Breast epithelium (tissue), 4 donors: ENCODE measurements at regions not wholly inside any gene's neighbourhood (a gene's known extent, or its start where the extent isn't known, plus 50 kb on each side); places are given as distances from the start of the nearest gene placed in this dataset.

Experiments
- DNase-seq, 2 donors: peaks; one replicate each; pipeline ENCODE4 v3.0.0-alpha.2; 2019; ENCODE audit warnings: low spot score in 2 of 2
- H3K27ac ChIP-seq, 2 donors: fragments of 200-600 bp; sonication (generic) in 1 of 2; one replicate each; pipeline ENCODE4 v1.5.1; 2016 to 2019; ENCODE audit warnings: mild to moderate bottlenecking in 1 of 2
- H3K27me3 ChIP-seq, 2 donors: fragments of 200-600 bp; sonication (generic) in 1 of 2; one replicate each; pipeline versions ENCODE4 v1.5.1 to v1.6.0; 2017 to 2019; ENCODE audit warnings: control low read depth in 1 of 2, mild to moderate bottlenecking in 1 of 2
- H3K36me3 ChIP-seq: fragments of 200-600 bp; one replicate; pipeline ENCODE4 v1.5.1; 2019
- H3K4me1 ChIP-seq, 2 donors: fragments of 200-600 bp; sonication (generic); one replicate each; pipeline ENCODE4 v1.5.1; 2016 to 2019; ENCODE audit warnings: control low read depth in 1 of 2
- H3K4me3 ChIP-seq, 3 donors: fragments of 200-600 bp; sonication (generic); 1 replicate in 2 of 3; 2 replicates in 1 of 3; pipeline ENCODE4 v1.5.1; 2016 to 2019; ENCODE audit warnings: mild to moderate bottlenecking in 3 of 3, moderate library complexity in 2 of 3
- H3K9me3 ChIP-seq, 2 donors: fragments of 200-600 bp; sonication (generic) in 1 of 2; one replicate each; pipeline ENCODE4 v1.5.1; 2016 to 2019; ENCODE audit warnings: control low read depth in 1 of 2
- CTCF ChIP-seq, 3 donors: fragments of 450-650 bp; IDR thresholded peaks; one replicate each; pipeline ENCODE4 v1.5.1; 2016 to 2017; ENCODE audit warnings: antibody characterized with exemption in 3 of 3, mild to moderate bottlenecking in 3 of 3, moderate library complexity in 3 of 3
- POLR2A ChIP-seq: fragments of 450-650 bp; IDR thresholded peaks from one replicate; pipeline ENCODE4 v1.6.1; 2016; ENCODE audit warnings: antibody characterized with exemption, mild to moderate bottlenecking, moderate library complexity
- POLR2AphosphoS5 ChIP-seq, 3 donors: sonication (generic); formaldehyde crosslinking; IDR thresholded peaks; one replicate each; pipeline ENCODE4 v1.6.1; 2017; ENCODE audit warnings: antibody characterized with exemption in 3 of 3
- intact Hi-C: fragments of 100-400 bp; cut with DNase I; formaldehyde crosslinking; loops from one replicate; pipeline ENCODE4 v1.15.1; 2023; ENCODE audit warnings: low total_unique reads

- Histone ChIP-seq H3K9me3 (no peaks in the 10 kb centered on the region), H3K4me3 (no peak overlapping the region), H3K27me3 (no peaks in the 10 kb centered on the region), H3K4me1 (no peaks in the 10 kb centered on the region), H3K27ac (no peak overlapping the region), H3K36me3 (no peaks in the 10 kb centered on the region)
- no peak for DNase-seq
- no peak for TF ChIP-seq POLR2A
- no peak for TF ChIP-seq CTCF (IDR thresholded peaks at IDR 0.05)
- no peak for TF ChIP-seq POLR2AphosphoS5 (IDR thresholded peaks at IDR 0.05)
- intact Hi-C loops, result no loop called here
These were observed 339.7 kb upstream of the FLRT2 start for GRCh38 chr14:85190251-85190650.

GRCh38 chr14:85191986-85192385 is 338.0 kb upstream of the FLRT2 start:
- TF ChIP-seq POLR2A (no peak), POLR2AphosphoS5 (IDR thresholded peaks at IDR 0.05) (no peak), CTCF (IDR thresholded peaks at IDR 0.05) (no peak)
- no peaks in the 10 kb centered on the region for H3K36me3 ChIP-seq
- H3K27me3 ChIP-seq, result no peaks in the 10 kb centered on the region
- H3K9me3 ChIP-seq, result no peaks in the 10 kb centered on the region
- intact Hi-C loops, result no loop called here
- H3K4me1 ChIP-seq, result no peaks in the 10 kb centered on the region
- no peak for DNase-seq
- no peak overlapping the region for H3K4me3 ChIP-seq
- no peak overlapping the region for H3K27ac ChIP-seq

GRCh38 chr14:85195872-85196477 is 334.0 kb upstream of the FLRT2 start:
- intact Hi-C loops, result no loop called here
- Histone ChIP-seq H3K9me3 (no peaks in the 10 kb centered on the region), H3K4me3 (no peak overlapping the region), H3K27me3 (no peaks in the 10 kb centered on the region), H3K27ac (no peak overlapping the region), H3K4me1 (no peaks in the 10 kb centered on the region), H3K36me3 (no peaks in the 10 kb centered on the region)
- TF ChIP-seq CTCF (IDR thresholded peaks at IDR 0.05) (peak in 1 of 3 donors; percentile 33), POLR2A (no peak)
- DNase-seq, result no peak

- Histone ChIP-seq H3K36me3 (no peaks in the 10 kb centered on the region), H3K4me1 (no peaks in the 10 kb centered on the region), H3K27ac (no peak overlapping the region), H3K4me3 (no peak overlapping the region), H3K9me3 (no peaks in the 10 kb centered on the region), H3K27me3 (no peaks in the 10 kb centered on the region)
- DNase-seq, result no peak
- TF ChIP-seq POLR2AphosphoS5 (IDR thresholded peaks at IDR 0.05), result no peak
- no peak for TF ChIP-seq POLR2A
- TF ChIP-seq CTCF (IDR thresholded peaks at IDR 0.05), result no peak
- intact Hi-C loops, result no loop called here
These were observed 331.9 kb upstream of the FLRT2 start for GRCh38 chr14:85198001-85198400.

GRCh38 chr14:85205875-85206274 is 324.1 kb upstream of the FLRT2 start:
- Histone ChIP-seq H3K4me1 (no peaks in the 10 kb centered on the region), H3K9me3 (no peaks in the 10 kb centered on the region), H3K27me3 (no peaks in the 10 kb centered on the region), H3K4me3 (no peak overlapping the region), H3K36me3 (no peaks in the 10 kb centered on the region), H3K27ac (no peak overlapping the region)
- intact Hi-C loops, result no loop called here
- no peak for DNase-seq
- TF ChIP-seq POLR2A (no peak), POLR2AphosphoS5 (IDR thresholded peaks at IDR 0.05) (no peak), CTCF (IDR thresholded peaks at IDR 0.05) (no peak)
